ENCODE measurements at regions not wholly inside any gene's neighbourhood (a gene's known extent, or its start where the extent isn't known, plus 50 kb on each side); places are given as distances from the start of the nearest gene placed in this dataset.

GRCh38 chr1:200258447-200259375 lies 151.1 kb downstream of the ZNF281 start:
- TF ChIP-seq CTCF (IDR thresholded peaks at IDR 0.05; ENCODE audit: control extremely low read depth in 1 of 3, insufficient read depth in 1 of 3, low read depth in 1 of 3, low read length in 3 of 3) (peak in 2 of 3 experiments; percentile 14 to 38; a peak in 2 of 4 replicates), BCL11A (IDR thresholded peaks at IDR 0.05; ENCODE audit: low read depth in 2 of 2, low read length in 2 of 2) (no peak), RXRA (IDR thresholded peaks at IDR 0.05; ENCODE audit: insufficient read depth, low read depth, low read length) (no peak)
- TF ChIP-seq, protein P1, sequence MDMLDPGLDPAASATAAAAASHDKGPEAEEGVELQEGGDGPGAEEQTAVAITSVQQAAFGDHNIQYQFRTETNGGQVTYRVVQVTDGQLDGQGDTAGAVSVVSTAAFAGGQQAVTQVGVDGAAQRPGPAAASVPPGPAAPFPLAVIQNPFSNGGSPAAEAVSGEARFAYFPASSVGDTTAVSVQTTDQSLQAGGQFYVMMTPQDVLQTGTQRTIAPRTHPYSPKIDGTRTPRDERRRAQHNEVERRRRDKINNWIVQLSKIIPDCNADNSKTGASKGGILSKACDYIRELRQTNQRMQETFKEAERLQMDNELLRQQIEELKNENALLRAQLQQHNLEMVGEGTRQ (IDR thresholded peaks at IDR 0.05; ENCODE audit: low read length), result no peak

Measured in H1 (cell line).